Inferior parietal cortex (tissue), 1 donor: ENCODE measurements at regions not wholly inside any gene's neighbourhood (a gene's known extent, or its start where the extent isn't known, plus 50 kb on each side); places are given as distances from the start of the nearest gene placed in this dataset.
"Not testable (repeated sequence)": the region's sequence is repeated elsewhere in the genome, so short reads cannot be mapped to it uniquely, and the experiment has no call there.

Experiments used
- DNase-seq: peaks from one replicate; pipeline ENCODE4 v3.0.0-alpha.2; 2016; ENCODE audit errors: extremely low spot score

DNA sequence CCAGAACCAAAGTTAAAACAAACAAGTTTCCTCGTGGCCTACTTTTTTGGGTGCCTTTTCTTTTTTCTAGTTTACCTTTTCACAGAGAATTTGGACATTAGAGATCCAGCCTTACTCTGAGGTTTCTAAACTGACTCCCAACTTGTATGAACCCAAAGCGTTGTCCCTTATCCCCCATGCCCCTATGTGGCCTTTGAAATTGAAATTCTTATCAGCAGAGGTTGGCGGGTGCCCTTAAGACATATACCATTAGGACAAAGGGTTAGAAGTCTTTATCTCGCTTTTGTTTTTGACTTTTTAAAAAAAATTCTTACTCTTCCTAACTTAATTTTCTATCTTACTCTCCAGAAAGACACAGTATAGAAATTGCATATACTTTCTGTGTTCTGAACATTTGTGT is 76.3 kb upstream of the C7orf33 start:
- no peak for DNase-seq

DNA sequence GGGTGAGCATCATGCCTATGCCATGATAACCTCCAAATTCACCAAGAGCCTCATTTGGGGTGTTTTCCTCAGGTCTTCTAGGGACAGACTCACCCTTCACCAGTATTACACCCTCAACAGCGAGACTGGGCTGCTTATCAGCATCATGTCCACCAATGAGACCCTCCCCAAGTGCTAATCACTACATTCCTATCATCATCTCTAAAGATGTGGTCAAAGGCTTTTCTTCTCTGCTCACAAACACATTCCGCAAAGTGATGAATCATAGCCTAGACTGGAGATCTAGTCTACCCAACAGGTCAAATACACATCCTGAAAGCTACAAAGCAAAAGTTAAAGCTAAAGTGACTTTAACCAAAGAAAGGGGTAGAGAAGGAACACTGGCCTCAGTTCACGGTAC is 75.3 kb upstream of the C7orf33 start:
- no peak for DNase-seq

DNA sequence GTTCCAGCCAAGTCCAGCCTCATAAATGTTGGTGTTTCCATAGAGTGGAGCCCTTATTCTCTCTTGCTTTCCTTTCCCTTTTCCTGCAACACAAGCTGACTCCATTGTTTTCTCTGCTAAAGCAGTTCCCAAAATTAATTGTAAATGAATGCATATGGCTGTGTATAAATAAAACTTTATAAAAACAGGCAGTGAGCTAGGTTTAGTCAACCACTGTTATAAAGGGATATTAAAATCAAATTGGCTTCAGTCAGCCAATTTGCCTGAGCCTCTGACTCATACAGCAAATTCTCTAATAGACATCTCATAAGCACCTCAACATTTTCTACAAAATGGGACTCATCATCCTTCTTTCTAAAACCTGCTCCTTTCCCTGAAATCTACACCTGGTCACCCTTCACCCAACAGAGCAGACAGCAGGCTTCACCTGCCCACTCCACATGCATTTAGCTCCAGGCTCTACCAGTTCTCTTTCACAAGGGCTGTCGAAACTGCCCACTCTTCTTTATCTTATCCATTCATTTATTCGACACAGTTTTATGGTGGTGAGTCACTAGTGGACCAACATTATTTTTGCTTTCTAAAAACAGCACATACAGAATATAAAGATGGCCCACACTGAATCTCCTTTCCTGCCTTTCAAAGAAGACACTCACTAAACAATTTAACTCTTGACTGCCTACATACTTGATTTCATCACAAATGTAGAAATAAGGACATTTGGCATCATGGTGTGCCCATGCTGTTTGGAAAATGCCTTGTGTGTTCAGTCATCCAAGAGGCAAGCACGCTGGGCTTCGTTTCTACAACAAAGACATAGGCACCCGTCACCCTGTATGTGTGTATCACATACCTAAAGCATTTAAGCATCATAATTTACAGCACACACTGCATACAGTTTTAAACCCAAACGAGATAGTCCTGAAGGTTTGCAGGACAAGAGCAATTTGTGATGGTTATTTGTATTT is 74.6 kb upstream of the C7orf33 start:
- no peak for DNase-seq

DNA sequence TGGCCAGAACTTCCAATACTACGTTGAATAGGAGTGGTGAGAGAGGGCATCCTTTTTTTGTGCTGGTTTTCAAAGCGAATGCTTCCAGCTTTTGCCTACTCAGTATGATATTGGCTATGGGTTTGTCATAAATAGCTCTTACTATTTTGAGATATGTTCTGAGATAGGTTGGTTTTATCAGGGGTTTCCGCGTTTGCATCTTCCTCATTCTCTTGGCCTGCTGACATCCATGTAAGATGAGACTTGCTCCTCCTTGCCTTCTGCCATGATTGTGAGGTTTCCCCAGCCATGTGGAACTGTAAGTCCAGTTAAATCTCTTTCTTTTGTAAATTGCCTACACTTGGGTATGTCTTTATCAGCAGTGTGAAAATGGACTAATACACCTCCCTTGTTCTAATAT is 71.2 kb upstream of the C7orf33 start:
- DNase-seq: not testable (repeated sequence)

DNA sequence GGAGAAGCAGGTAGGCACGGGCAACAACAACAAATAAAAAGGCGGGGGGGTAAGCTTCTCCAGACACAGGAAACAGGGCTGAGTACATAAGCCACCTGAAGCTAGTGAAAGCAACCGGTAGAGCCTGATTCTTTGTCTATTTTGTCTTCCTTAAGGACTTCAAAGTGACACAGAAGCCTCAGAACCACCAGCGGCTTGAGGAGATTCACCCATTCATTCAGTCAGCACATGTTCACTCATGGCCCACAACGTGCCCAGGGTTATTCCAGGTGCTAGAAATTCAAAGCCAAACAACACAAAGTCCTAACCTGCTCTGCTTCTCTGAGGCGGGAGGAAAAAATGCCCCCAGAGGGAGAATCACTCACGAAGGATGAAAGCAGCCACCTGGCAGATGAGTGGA is 69.3 kb upstream of the C7orf33 start:
- no peak for DNase-seq

DNA sequence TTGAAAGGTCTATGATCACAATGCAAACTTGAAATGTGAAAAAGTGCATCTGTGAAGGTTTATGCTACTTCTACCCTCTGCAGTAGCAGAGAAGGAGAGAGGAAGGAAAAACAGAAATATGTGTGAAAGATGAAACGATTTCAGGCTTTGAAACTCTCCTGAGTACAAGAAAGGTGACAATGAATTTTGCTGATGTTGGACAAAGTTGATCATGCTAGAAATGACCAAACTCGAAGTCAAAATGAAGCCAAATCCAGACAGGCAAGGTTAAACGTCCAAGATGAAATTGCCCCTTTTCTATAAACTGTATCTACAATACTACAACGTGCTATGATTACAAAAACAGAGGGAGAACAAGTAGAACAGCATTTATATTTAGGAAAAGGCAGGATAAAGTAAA is 67.0 kb upstream of the C7orf33 start:
- no peak for DNase-seq

DNA sequence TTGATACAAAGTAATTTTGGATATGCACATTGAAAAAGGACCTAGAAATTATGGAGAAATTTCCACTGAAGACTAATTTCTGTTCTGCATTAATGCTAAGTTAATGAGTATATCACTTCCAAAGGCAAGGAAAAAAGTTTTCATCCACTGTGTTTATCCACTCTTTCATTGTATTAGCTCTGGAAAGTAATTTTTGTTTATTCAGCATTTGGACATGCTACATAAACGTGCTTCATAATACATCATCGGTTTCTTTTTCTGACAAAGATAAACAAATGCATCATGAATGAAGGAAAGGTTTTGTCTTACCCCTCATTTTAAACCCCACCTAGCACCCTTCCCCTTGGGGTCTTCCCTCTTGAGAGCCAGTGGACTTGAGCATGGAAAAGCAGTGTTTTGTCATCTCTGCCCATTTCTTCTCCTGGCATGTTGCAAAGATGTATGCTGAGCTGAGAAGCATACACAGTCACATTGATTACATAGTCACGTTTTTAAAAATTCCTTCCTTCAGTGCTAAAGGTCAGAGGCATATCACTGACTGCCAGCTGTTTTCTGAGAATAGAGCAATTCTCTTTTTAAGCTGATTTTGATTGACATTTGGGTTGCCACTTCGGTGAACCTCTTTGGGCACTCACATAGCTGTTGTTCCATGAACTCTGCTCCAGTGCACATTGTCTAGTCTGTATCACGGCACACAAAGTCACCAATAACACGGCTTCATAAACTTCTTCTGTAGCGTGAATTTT is 65.9 kb upstream of the C7orf33 start:
- DNase-seq: no peak

DNA sequence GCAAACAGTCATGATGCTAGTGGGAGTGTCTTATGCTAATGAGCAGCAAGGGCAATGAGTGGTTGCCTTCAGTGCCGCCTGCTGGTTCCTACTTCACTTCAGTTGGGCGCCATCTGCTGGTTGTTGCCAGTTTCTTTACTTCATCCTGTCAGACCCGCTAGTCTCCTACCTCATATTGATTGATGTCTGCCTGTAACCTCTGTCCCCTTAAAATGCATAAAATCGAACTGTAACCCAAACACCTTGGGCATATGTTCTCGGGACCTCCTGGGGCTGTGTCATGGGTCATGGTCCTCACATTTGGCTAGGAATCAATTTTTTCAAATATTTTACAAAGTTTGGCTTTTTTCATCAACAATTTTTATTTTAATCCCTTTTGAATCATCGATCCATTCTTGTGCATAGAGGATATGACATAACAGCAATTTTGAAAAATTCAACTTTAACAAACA is 62.8 kb upstream of the C7orf33 start:
- DNase-seq: peak; percentile 55

DNA sequence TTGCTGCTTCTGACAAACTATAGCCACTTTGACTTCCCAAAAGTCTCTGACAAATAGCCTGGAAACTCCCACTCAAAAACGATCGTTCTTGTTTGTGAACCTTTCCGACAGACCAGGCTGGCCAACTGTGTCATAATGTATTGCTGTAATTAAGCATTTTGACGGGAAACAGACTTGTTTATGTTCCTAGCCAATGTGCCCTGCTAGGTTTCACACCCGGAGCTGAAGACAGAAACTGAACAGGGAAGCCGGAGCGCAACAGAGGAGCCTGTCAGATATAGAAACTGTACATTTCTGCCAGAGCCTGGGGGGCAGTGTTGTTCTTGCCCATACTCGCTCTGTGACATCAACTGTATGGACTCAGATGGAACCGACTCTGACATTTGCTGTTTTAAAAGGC is 55.3 kb upstream of the C7orf33 start:
- no peak for DNase-seq

DNA sequence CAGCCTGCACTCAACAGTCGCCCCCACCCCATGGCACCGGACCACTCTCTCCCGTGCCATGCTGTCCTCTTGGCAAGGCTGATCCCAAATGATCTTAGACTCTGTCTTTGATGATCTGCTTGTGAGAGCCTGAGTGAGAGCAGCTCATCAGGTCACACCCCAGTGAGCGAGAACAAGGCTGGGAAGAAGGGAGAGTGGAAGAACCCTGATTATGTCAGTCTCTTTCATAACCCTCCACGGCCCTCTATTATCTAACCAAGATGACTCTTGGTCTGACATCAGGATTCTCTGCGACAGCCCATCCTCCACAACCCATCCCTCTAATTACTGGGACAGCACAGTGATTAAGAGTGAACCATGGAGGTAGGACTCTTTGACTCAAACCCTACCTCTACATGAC is 53.1 kb upstream of the C7orf33 start:
- no peak for DNase-seq

DNA sequence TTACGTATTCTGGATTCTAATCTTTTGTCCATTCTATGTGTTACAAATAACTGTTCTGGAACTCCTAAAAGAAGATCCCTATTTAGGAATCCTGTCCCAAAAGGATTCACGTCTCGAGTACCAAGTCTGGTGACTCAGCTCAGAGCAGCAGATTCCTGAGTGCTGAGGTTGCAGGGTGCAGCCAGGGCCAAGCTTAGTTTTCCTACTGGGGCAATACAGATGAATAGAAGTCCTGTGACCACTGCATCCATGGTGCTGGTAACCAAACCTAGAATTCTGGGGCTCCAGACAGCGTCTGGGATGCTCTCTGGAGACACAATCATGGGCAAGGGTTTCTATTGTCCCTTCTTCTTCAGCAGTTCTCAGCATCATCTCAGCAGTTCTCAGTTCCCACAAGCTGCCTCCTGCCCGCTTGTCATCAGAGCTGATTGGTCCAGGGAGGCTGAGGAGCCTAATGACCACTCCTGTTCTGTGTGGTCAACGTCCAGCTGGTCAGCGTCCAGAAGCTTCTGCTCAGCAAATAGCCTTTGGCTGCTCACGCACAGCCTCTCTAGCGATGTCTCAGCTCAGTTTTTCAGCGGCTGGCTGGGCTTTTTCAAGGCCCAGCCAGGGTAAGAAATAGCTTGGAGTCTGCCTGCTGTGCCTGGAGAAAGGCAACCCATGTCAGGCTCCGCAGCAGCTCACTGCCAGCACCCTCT is 50.4 kb upstream of the C7orf33 start:
- DNase-seq: no peak
